ENCODE measurements at regions not wholly inside any gene's neighbourhood (a gene's known extent, or its start where the extent isn't known, plus 50 kb on each side); places are given as distances from the start of the nearest gene placed in this dataset.

DNA sequence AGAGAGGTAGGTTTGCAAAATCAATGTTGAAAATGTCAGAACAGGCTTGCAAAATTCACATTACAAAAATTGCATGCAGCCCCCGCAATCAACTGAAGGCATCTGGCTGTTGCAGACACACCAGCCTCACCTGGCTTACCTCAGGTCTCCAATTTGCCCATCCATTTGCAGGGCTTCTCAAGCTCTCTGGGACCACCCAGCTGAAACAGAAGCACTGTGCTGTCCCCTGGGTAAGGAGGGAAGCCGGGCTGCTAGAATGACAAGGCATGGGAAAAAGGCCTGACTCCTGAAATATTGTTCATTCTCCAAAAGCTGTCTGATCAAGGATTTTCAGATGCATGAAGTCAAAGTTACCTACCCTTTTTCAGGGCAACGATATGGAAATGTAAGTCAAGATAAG lies 52.6 kb upstream of the CD93 start:
- TF ChIP-seq CTCF (IDR thresholded peaks at IDR 0.05; ENCODE audit: partially characterized antibody, unreplicated experiment): no peak
- H3K36me3 Mint-ChIP-seq (ENCODE audit: unreplicated experiment): no peaks in the 10 kb centered on the region
- H3K4me3 Mint-ChIP-seq (ENCODE audit: unreplicated experiment): no peak overlapping the region
- H3K4me1 Mint-ChIP-seq (ENCODE audit: low read depth, unreplicated experiment): peaks cover 3% of the 10 kb centered on the region
- H3K27me3 Mint-ChIP-seq (ENCODE audit: unreplicated experiment): peaks cover 3% of the 10 kb centered on the region
- peaks cover 6% of the 10 kb centered on the region for H3K9me3 Mint-ChIP-seq (ENCODE audit: unreplicated experiment)
- no peak overlapping the region for H3K27ac Mint-ChIP-seq (ENCODE audit: unreplicated experiment)
- no peak for DNase-seq

DNA sequence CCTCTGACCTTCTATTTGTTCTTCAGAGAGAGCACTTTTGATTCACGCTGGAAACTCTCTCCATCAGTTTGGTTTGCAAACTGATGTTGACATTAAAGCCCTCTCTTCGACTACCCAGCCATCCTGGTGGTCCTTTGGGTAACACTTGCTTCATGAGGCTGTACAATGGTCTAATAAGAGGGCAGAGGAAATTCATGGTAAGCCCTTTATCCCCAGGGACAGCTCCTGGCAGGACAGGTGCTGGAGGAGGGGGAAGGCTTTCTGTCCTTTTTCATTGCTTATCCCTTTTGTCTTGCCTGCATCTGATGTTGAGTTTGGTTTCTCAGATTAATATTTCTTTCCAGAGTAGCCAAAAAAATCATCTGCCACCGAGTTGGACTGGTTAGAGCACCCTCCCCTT lies 52.1 kb upstream of the CD93 start:
- no peak for TF ChIP-seq CTCF (IDR thresholded peaks at IDR 0.05; ENCODE audit: partially characterized antibody, unreplicated experiment)
- Mint-ChIP-seq H3K4me3 (ENCODE audit: unreplicated experiment) (no peak overlapping the region), H3K4me1 (ENCODE audit: low read depth, unreplicated experiment) (peaks cover 5% of the 10 kb centered on the region), H3K27ac (ENCODE audit: unreplicated experiment) (no peak overlapping the region), H3K27me3 (ENCODE audit: unreplicated experiment) (peaks cover 3% of the 10 kb centered on the region), H3K9me3 (ENCODE audit: unreplicated experiment) (peaks cover 7% of the 10 kb centered on the region), H3K36me3 (ENCODE audit: unreplicated experiment) (no peaks in the 10 kb centered on the region)
- DNase-seq: no peak

DNA sequence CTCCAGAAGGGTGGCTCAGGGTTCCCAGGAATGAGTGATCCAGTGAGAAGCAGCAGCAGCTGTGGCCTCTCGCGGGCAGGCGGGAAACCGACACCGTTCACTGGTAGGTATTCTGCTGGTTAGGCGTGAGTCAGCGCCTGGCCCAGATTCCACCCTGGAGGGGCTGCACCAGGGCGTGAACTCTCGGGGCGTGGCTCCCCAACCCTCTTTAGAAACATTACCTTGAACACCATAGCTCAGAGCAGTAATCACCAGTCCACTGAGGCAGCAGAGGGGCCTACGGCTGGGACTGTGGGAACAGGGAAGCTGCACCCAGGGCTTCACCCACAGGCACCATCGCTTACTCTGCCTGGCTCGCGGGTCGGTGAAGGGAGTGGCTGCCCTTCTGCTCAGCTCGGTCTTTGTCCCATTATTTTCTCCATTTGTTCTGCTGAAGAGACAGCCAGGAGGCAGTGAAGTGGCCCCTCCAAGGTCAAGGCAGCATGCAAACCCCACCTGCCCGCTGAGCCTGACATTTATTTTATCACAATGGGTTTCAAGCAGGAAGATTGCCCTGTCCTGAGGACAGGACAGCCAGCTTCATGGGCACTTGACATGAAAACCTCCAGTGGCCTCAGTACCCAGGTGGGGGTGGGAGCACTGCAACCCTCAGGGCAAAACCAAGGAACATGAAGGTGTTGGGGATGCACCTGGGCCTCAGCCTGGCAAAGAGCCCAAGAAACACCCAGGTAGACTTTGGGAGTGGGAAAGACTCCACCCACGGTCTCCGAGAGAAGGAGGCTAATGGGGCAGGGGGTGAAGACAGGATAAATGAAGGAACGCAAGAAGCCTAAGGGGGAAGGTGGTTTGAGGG lies 51.0 kb upstream of the CD93 start:
- no peaks in the 10 kb centered on the region for H3K36me3 Mint-ChIP-seq (ENCODE audit: unreplicated experiment)
- TF ChIP-seq CTCF (IDR thresholded peaks at IDR 0.05; ENCODE audit: partially characterized antibody, unreplicated experiment): no peak
- peaks cover 11% of the 10 kb centered on the region for H3K4me1 Mint-ChIP-seq (ENCODE audit: low read depth, unreplicated experiment)
- no peak for DNase-seq
- no peak overlapping the region for H3K27ac Mint-ChIP-seq (ENCODE audit: unreplicated experiment)
- H3K4me3 Mint-ChIP-seq (ENCODE audit: unreplicated experiment): no peak overlapping the region
- H3K27me3 Mint-ChIP-seq (ENCODE audit: unreplicated experiment): peaks cover 3% of the 10 kb centered on the region
- peaks cover 7% of the 10 kb centered on the region for H3K9me3 Mint-ChIP-seq (ENCODE audit: unreplicated experiment)

DNA sequence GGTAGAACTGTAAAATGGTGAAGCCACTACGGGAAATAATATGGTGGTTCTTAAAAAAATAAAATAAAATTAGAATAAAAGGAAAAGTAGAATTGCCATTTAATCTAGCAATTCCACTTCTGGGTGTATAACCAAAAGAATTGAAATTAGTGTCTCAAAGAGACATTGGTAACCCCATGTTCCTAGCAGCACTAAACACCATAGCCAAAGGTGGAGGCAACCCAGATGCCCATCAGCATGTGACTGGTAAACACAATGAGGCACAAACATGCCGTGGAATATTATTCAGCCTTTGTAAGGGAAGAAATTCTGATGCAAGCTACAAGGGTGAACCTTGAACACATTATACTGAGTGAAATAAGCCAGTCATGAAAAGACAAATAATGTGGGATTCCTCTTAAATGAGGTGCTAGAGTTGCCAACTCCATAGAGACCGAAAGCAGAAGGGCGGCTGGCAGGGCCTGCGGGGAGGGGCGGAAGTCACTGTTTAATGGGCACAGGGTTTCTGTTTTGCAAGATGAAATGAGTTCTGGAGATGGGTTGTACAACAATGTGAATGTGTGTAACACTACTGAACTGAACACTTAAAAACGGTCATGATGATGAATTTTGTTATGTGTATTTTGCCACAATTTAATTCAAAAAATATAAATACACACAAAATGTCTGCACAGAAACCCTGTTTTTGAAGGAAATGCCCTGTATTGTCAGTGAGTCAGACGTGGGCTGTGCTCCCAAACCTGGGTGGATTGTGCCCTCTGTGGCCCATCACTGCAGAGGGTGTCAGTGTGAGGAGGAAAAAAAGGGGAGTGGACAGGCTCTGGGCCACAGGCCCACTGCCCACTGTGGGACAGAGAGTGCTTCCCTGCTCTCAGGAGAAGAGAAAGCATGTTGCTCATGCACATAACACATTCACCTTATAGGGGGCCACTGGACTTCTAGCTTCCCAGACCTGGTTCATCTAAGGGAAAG lies 49.6 kb upstream of the CD93 start:
- Mint-ChIP-seq H3K27ac (ENCODE audit: unreplicated experiment) (no peak overlapping the region), H3K27me3 (ENCODE audit: unreplicated experiment) (peaks cover 3% of the 10 kb centered on the region), H3K4me1 (ENCODE audit: low read depth, unreplicated experiment) (peaks cover 13% of the 10 kb centered on the region), H3K36me3 (ENCODE audit: unreplicated experiment) (no peaks in the 10 kb centered on the region), H3K9me3 (ENCODE audit: unreplicated experiment) (peaks cover 4% of the 10 kb centered on the region), H3K4me3 (ENCODE audit: unreplicated experiment) (no peak overlapping the region)
- no peak for TF ChIP-seq CTCF (IDR thresholded peaks at IDR 0.05; ENCODE audit: partially characterized antibody, unreplicated experiment)
- DNase-seq: no peak

Data from glutamatergic neuron (in vitro differentiated cells).